ENCODE measurements at regions not wholly inside any gene's neighbourhood (a gene's known extent, or its start where the extent isn't known, plus 50 kb on each side); places are given as distances from the start of the nearest gene placed in this dataset.

DNA sequence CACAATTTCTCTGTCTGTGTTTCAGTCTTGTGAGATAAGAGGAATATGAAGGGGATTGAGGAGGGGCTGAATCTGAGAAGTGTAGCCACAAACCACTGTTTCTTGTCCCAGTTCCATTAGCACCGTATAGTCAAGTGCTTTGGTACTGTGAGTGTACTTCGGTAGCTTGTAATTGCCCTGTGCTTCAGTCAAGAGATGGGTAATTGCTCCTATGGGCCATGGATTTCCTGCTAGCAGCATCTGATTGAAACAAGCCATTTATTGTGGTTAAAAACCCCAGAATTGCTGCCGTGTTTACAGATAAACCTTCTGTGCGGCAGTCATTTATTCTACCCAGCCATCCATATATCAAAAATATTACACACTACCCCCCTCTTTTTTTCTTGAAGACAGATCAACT, 98.6 kb downstream of the MAT2B start:
- TF ChIP-seq, protein P1, sequence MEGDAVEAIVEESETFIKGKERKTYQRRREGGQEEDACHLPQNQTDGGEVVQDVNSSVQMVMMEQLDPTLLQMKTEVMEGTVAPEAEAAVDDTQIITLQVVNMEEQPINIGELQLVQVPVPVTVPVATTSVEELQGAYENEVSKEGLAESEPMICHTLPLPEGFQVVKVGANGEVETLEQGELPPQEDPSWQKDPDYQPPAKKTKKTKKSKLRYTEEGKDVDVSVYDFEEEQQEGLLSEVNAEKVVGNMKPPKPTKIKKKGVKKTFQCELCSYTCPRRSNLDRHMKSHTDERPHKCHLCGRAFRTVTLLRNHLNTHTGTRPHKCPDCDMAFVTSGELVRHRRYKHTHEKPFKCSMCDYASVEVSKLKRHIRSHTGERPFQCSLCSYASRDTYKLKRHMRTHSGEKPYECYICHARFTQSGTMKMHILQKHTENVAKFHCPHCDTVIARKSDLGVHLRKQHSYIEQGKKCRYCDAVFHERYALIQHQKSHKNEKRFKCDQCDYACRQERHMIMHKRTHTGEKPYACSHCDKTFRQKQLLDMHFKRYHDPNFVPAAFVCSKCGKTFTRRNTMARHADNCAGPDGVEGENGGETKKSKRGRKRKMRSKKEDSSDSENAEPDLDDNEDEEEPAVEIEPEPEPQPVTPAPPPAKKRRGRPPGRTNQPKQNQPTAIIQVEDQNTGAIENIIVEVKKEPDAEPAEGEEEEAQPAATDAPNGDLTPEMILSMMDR (IDR thresholded peaks at IDR 0.05; ENCODE audit: low read depth, low read length): no peak
- TF ChIP-seq POLR2A (IDR thresholded peaks at IDR 0.05; ENCODE audit: extremely low read depth, insufficient read length): no peak

All from NB4 (cell line).